ENCODE measurements at regions not wholly inside any gene's neighbourhood (a gene's known extent, or its start where the extent isn't known, plus 50 kb on each side); places are given as distances from the start of the nearest gene placed in this dataset.

DNA sequence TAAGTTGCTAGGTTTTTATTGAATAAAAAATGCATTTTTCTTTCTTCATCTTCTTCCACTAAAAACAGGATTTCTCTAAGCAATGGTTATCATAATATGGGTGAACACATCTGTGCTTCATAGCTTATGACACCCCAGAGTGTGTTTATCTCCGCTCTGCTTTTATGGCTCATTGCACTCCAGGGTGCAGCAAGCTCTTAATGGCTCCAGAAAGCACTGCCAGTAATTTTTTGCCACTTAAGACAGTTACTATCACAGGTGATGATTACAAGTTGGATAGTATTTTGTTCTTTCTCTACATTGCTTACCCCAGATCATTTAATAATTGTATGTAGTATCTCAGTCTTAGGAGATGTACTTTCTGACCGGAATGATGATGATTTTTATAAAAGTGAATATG lies 239.3 kb upstream of the CDH20 start:
- CTCF ChIA-PET = no interaction called here

DNA sequence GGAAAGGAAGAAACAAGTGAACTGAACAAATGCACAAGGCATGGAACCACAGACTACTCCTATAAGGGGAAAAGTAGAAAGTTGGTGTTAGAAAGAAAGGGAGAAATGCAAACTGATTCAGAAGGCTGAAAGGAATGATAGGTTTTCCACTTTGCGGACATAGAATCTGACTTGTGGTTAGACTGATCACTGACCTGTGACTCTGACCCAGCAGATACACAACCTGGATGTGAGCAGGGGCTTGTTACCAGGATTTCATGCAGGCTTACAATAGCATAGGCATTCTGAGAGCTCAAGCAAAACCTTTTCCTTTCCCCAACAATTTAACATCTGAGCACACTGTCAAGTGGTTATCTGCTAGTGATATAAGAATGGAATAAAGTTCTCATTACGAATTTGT lies 237.0 kb upstream of the CDH20 start:
- ChIA-PET CTCF (no interaction called here), POLR2A (no interaction called here)
- DNase-seq (ENCODE audit: low read depth, low spot score) = no peak
- TF ChIP-seq, protein P1, sequence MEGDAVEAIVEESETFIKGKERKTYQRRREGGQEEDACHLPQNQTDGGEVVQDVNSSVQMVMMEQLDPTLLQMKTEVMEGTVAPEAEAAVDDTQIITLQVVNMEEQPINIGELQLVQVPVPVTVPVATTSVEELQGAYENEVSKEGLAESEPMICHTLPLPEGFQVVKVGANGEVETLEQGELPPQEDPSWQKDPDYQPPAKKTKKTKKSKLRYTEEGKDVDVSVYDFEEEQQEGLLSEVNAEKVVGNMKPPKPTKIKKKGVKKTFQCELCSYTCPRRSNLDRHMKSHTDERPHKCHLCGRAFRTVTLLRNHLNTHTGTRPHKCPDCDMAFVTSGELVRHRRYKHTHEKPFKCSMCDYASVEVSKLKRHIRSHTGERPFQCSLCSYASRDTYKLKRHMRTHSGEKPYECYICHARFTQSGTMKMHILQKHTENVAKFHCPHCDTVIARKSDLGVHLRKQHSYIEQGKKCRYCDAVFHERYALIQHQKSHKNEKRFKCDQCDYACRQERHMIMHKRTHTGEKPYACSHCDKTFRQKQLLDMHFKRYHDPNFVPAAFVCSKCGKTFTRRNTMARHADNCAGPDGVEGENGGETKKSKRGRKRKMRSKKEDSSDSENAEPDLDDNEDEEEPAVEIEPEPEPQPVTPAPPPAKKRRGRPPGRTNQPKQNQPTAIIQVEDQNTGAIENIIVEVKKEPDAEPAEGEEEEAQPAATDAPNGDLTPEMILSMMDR (IDR thresholded peaks at IDR 0.05; ENCODE audit: insufficient read depth, low read length, missing control alignments) = no peak
- H3K4me3 ChIP-seq (ENCODE audit: low read depth, low read length) = no peak overlapping the region

More for the DNA sequence above, 239.3 kb upstream of the CDH20 start:
- no peak for DNase-seq (ENCODE audit: low read depth, low spot score)
- H3K4me3 ChIP-seq (ENCODE audit: low read depth, low read length) = no peak overlapping the region
- POLR2A ChIA-PET = no interaction called here
- TF ChIP-seq, protein P1 (IDR thresholded peaks at IDR 0.05; ENCODE audit: insufficient read depth, low read length, missing control alignments) = no peak

DNA sequence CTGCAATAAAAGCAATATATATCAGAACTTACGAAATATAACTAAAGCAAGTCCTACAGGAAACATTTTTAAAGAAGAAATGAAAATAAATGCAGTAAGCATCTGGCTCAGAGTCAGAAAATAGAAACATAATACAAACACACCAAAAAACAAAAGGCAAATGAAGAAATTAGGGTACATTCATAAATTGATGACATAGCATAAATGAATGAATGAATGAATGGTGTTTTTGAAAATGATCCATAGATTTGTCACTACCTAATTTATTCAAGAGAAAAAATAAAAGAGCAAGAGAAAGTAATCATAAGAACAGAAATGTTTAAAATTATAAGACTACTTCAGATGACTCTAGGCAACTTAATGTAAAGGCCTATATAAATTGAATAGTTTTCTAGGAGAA lies 226.1 kb upstream of the CDH20 start:
- CTCF ChIA-PET = no interaction called here
- H3K4me3 ChIP-seq (ENCODE audit: low read depth, low read length) = no peak overlapping the region
- POLR2A ChIA-PET = no interaction called here
- no peak for DNase-seq (ENCODE audit: low read depth, low spot score)
- TF ChIP-seq, protein P1 (IDR thresholded peaks at IDR 0.05; ENCODE audit: insufficient read depth, low read length, missing control alignments) = no peak

DNA sequence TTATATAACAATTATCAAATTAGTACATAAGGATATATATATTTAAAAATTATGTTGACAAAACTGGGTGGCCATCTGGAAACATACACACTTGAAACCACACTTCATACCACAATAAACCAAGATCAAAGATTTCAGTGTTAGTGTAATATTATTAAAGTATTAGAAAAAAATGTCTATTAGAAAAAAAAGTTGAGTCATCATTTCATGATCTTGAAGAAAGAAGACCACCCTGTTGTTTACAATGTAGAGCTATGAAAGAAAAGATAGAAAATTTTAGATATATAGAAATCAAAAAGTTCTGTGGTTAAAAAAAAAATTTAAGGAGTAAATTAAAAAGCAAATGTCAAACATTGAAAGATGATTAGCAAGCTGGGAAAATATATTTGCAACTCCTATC lies 224.5 kb upstream of the CDH20 start:
- no peak overlapping the region for H3K4me3 ChIP-seq (ENCODE audit: low read depth, low read length)
- DNase-seq (ENCODE audit: low read depth, low spot score) = no peak
- CTCF ChIA-PET = no interaction called here
- POLR2A ChIA-PET = no interaction called here
- TF ChIP-seq, protein P1 (IDR thresholded peaks at IDR 0.05; ENCODE audit: insufficient read depth, low read length, missing control alignments) = no peak

DNA sequence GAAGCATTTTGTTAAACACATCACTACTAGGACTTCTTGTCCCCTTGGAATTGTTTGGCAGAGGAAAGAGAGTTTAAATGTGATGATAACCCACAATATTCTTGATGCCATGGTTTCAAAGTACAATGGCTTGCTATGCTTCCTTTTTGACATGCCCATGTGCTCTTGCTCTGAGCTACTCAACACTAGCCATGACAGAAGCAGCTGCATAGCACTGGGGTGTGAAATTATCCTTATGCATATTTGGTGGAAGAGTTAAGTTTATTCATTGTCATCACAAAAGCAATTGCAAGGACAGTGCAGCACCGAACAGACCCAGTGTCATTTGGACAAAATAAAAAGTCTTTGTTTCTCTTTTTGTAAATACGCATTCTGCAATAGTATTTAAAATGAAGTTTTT lies 209.9 kb upstream of the CDH20 start:
- CTCF ChIA-PET = no interaction called here
- POLR2A ChIA-PET = no interaction called here
- DNase-seq (ENCODE audit: low read depth, low spot score) = no peak
- TF ChIP-seq, protein P1 (IDR thresholded peaks at IDR 0.05; ENCODE audit: insufficient read depth, low read length, missing control alignments) = no peak
- H3K4me3 ChIP-seq (ENCODE audit: low read depth, low read length) = no peak overlapping the region

DNA sequence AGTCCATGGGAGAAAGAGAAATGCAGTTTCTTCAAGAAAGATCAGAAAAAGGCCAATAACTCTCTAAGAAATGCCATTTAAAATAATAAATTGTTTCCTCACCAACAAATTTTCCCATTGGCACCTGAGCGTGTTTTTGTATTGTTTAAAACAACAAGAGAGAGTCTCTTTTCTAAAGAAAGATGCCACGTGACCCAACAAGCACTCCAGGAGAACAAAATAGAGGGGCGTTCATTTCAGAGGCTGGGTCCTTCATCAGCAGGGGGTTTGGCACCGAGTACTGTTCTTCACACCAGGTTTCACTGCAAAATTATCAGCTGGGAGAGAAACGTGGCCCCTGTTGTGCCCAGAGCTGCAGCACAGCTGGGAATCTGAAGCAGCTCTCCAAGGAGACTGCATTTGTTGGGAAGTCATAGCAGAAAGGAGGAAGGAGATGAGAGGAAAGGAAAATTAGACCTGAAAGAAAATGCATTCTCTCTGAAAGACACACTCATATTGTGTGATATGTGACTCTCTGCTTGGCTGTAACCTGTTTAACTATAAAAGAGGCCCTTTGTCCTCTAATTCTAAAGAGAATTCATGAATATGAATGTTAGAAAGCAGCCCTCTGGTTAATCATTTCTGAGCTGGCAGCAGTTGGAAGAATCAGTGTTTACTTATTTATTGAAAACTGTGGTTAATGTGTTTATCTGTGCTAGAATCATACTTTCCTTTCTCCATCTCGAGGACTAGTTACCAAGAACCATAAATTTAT lies 205.3 kb upstream of the CDH20 start:
- no peak for DNase-seq (ENCODE audit: low read depth, low spot score)
- ChIA-PET CTCF (no interaction called here), POLR2A (no interaction called here)
- TF ChIP-seq, protein P1 (IDR thresholded peaks at IDR 0.05; ENCODE audit: insufficient read depth, low read length, missing control alignments) = no peak
- no peak overlapping the region for H3K4me3 ChIP-seq (ENCODE audit: low read depth, low read length)

Measured in AG04449 (cell line).